Mesenchymal stem cell (in vitro differentiated cells and primary cell): ENCODE measurements at regions not wholly inside any gene's neighbourhood (a gene's known extent, or its start where the extent isn't known, plus 50 kb on each side); places are given as distances from the start of the nearest gene placed in this dataset.

Experiments used
- DNase-seq: peaks from one replicate; pipeline ENCODE4 v3.0.0-alpha.2; 2013
- H2AFZ ChIP-seq: one replicate; pipeline ENCODE4 v1.6.1; 2013; ENCODE audit warnings: low read depth, mild to moderate bottlenecking, control low read depth, inconsistent platforms, low read length, moderate library complexity
- H2AK5ac ChIP-seq: 2 replicates; pipeline ENCODE4 v1.6.1; 2013; ENCODE audit warnings: low read length, moderate library complexity, mild to moderate bottlenecking, inconsistent platforms; ENCODE audit not compliant: severe bottlenecking
- H2BK120ac ChIP-seq: one replicate; pipeline ENCODE4 v1.6.1; 2013; ENCODE audit warnings: low read depth, mild to moderate bottlenecking, inconsistent platforms, low read length, moderate library complexity
- H2BK12ac ChIP-seq, 2 experiments: one replicate each; pipeline ENCODE4 v1.6.1; 2013; ENCODE audit warnings: inconsistent platforms in 2 of 2, low read length in 2 of 2, mild to moderate bottlenecking in 2 of 2, moderate library complexity in 2 of 2, control low read depth in 1 of 2
- H2BK15ac ChIP-seq: one replicate; pipeline ENCODE4 v1.6.1; 2013; ENCODE audit warnings: mild to moderate bottlenecking, low read depth, inconsistent platforms; ENCODE audit not compliant: poor library complexity, severe bottlenecking
- H2BK5ac ChIP-seq: 2 replicates; pipeline ENCODE4 v1.6.1; 2013; ENCODE audit warnings: low read depth, mild to moderate bottlenecking, low read length, control low read depth, inconsistent platforms; ENCODE audit not compliant: poor library complexity, severe bottlenecking
- H3K14ac ChIP-seq, 2 experiments: one replicate each; pipeline ENCODE4 v1.6.1; 2013; ENCODE audit warnings: inconsistent platforms in 2 of 2, low read length in 2 of 2, control low read depth in 1 of 2, mild to moderate bottlenecking in 1 of 2, moderate library complexity in 1 of 2
- H3K18ac ChIP-seq, 2 experiments: one replicate each; pipeline ENCODE4 v1.6.1; 2013; ENCODE audit warnings: inconsistent platforms in 2 of 2, low read length in 2 of 2, control low read depth in 1 of 2, low read depth in 1 of 2, mild to moderate bottlenecking in 1 of 2
- H3K23ac ChIP-seq, 2 experiments: one replicate each; pipeline ENCODE4 v1.6.1; 2013; ENCODE audit warnings: inconsistent platforms in 2 of 2, low read length in 2 of 2, mild to moderate bottlenecking in 2 of 2, moderate library complexity in 2 of 2, control low read depth in 1 of 2
- H3K27ac ChIP-seq: 2 replicates; pipeline ENCODE4 v1.5.1; 2013; ENCODE audit warnings: mild to moderate bottlenecking, moderate library complexity, low read length, control low read depth, inconsistent platforms; ENCODE audit not compliant: poor library complexity, severe bottlenecking
- H3K27me3 ChIP-seq, 2 experiments: 2 replicates each; pipeline versions ENCODE4 v1.6.1 to v1.7.0; 2013; ENCODE audit warnings: low read length in 2 of 2, mild to moderate bottlenecking in 2 of 2, moderate library complexity in 2 of 2, control low read depth in 1 of 2, inconsistent platforms in 1 of 2; ENCODE audit not compliant: control insufficient read depth in 1 of 2, insufficient read depth in 1 of 2
- H3K36me3 ChIP-seq, 2 experiments: 2 replicates each; pipeline versions ENCODE4 v1.6.1 to v1.7.0; 2013; ENCODE audit warnings: low read length in 2 of 2, control low read depth in 1 of 2, inconsistent platforms in 1 of 2, low read depth in 1 of 2, mild to moderate bottlenecking in 1 of 2; ENCODE audit not compliant: insufficient read depth in 2 of 2, control insufficient read depth in 1 of 2
- H3K4ac ChIP-seq, 2 experiments: one replicate each; pipeline ENCODE4 v1.6.1; 2013; ENCODE audit warnings: inconsistent platforms in 2 of 2, low read length in 2 of 2, mild to moderate bottlenecking in 2 of 2, moderate library complexity in 2 of 2, control low read depth in 1 of 2, low read depth in 1 of 2
- H3K4me1 ChIP-seq: 2 replicates; pipeline ENCODE4 v1.6.1; 2013; ENCODE audit warnings: low read depth, low read length, control low read depth; ENCODE audit not compliant: control insufficient read depth, insufficient read depth
- H3K4me2 ChIP-seq: 2 replicates; pipeline ENCODE4 v1.6.1; 2013; ENCODE audit warnings: low read length, mild to moderate bottlenecking, inconsistent platforms; ENCODE audit not compliant: poor library complexity, severe bottlenecking
- H3K4me3 ChIP-seq, 2 experiments: 2 replicates each; pipeline versions ENCODE4 v1.5.1 to v1.7.0; 2013; ENCODE audit warnings: low read length in 2 of 2, mild to moderate bottlenecking in 2 of 2, control low read depth in 1 of 2, low read depth in 1 of 2; ENCODE audit not compliant: insufficient read depth in 1 of 2
- H3K79me1 ChIP-seq: replicated peaks from 2 replicates; pipeline ENCODE4 v1.6.1; 2013; ENCODE audit warnings: mild to moderate bottlenecking, control low read depth, low read length, inconsistent platforms; ENCODE audit not compliant: poor library complexity, severe bottlenecking
- H3K9ac ChIP-seq: 2 replicates; pipeline ENCODE4 v1.7.0; 2013; ENCODE audit warnings: mild to moderate bottlenecking, low read length, moderate library complexity
- H3K9me3 ChIP-seq: 2 replicates; pipeline ENCODE4 v1.7.0; 2013; ENCODE audit warnings: mild to moderate bottlenecking, low read length; ENCODE audit not compliant: control insufficient read depth
- H4K8ac ChIP-seq: one replicate; pipeline ENCODE4 v1.6.1; 2013; ENCODE audit warnings: inconsistent platforms, mild to moderate bottlenecking, low read length, moderate library complexity
- H4K91ac ChIP-seq: one replicate; pipeline ENCODE4 v1.6.1; 2013; ENCODE audit warnings: mild to moderate bottlenecking, low read length, inconsistent platforms
- WGBS: methylation state at CpG from one replicate; pipeline ENCODE4 v1.1.7; 2013; ENCODE audit warnings: mixed read lengths; 5-methylcytosine and 5-hydroxymethylcytosine counted together

DNA sequence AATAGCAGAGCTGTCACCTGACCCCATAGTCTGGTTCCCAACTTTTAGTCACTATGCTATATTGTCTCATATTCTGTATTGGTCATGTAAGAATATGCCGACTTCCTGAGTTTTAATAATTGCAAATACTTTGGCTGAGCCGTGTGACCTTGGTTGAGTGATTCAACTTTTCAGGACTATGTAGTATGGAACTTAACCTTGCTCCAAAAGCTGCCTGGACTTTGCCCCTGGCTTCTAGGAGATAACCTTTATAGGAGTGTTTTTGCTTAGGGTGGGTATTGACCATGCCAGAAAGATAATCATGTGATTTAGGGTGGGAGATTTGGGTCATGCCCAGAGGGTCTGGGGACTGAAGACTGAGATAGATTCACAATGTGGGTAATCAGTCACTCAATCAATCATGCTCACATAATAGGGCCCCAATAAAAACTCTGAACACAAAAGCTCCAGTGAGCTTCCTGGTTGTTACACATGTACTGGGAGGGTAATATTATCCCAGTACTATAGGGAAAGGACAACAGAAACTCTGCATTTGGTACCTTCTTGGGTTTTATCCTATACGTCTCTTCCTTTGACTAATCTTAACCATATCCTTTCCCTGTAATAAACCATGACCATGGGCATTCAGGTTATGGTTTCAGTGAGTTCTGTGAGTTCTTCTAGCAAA lies 235.6 kb downstream of the RNF152 start:
- Histone ChIP-seq H3K79me1 (no peaks in the 10 kb centered on the region), H3K4ac (no peak overlapping the region), H4K91ac (no peak overlapping the region), H3K27ac (no peak overlapping the region), H2AFZ (no peak overlapping the region), H3K4me3 (no peak overlapping the region), H2BK15ac (no peak overlapping the region), H2AK5ac (no peak overlapping the region), H3K14ac (no peak overlapping the region), H3K36me3 (no peaks in the 10 kb centered on the region), H3K4me2 (no peak overlapping the region), H2BK12ac (no peak overlapping the region), H3K18ac (no peak overlapping the region), H3K27me3 (no peaks in the 10 kb centered on the region), H4K8ac (no peak overlapping the region), H3K4me1 (no peaks in the 10 kb centered on the region), H2BK120ac (no peak overlapping the region), H2BK5ac (no peak overlapping the region), H3K9me3 (no peaks in the 10 kb centered on the region), H3K9ac (no peak overlapping the region), H3K23ac (no peak overlapping the region)
- no peak for DNase-seq
- 93% methylated on average over 2 of the region's 3 CpGs for WGBS

DNA sequence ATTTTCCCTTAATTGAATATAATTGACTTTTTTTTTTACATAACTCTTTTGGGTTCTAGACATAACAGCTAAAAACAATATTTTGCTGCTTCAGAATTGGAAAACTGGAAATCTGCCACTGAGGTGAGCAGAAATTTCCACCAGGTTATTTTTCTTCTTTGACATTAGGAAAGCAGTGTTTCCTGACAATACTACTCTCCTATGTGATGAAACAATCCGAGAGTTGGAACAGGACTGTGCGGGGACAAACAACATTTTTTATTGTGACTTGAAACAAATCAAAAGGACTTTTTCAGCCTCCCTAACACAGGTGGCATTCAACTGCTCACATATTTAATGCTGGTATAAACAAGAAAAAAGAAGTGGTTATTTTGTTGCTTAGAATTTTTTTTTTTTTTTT lies 237.2 kb downstream of the RNF152 start:
- 100% methylated on average over 2 of the region's 2 CpGs for WGBS
- no peak overlapping the region for H3K23ac ChIP-seq
- no peaks in the 10 kb centered on the region for H3K9me3 ChIP-seq
- no peak overlapping the region for H3K4me2 ChIP-seq
- no peak overlapping the region for H2BK12ac ChIP-seq
- no peak for DNase-seq
- no peak overlapping the region for H2AFZ ChIP-seq
- H3K36me3 ChIP-seq = no peaks in the 10 kb centered on the region
- no peak overlapping the region for H3K4me3 ChIP-seq
- H3K4ac ChIP-seq = no peak overlapping the region
- H3K4me1 ChIP-seq = no peaks in the 10 kb centered on the region
- no peak overlapping the region for H4K91ac ChIP-seq
- no peaks in the 10 kb centered on the region for H3K27me3 ChIP-seq
- no peak overlapping the region for H4K8ac ChIP-seq
- no peak overlapping the region for H2AK5ac ChIP-seq
- H3K9ac ChIP-seq = no peak overlapping the region
- H3K14ac ChIP-seq = no peak overlapping the region
- H3K79me1 ChIP-seq = no peaks in the 10 kb centered on the region
- H3K27ac ChIP-seq = no peak overlapping the region
- H2BK15ac ChIP-seq = no peak overlapping the region
- H3K18ac ChIP-seq = no peak overlapping the region
- no peak overlapping the region for H2BK5ac ChIP-seq
- no peak overlapping the region for H2BK120ac ChIP-seq

GRCh38 chr18:61653823-61654551 lies 238.8 kb downstream of the RNF152 start:
- Histone ChIP-seq H2BK15ac (no peak overlapping the region), H3K14ac (no peak overlapping the region), H3K18ac (no peak overlapping the region), H3K4me3 (no peak overlapping the region), H3K4me2 (no peak overlapping the region), H3K36me3 (no peaks in the 10 kb centered on the region), H3K4ac (no peak overlapping the region), H3K23ac (no peak overlapping the region), H3K79me1 (no peaks in the 10 kb centered on the region), H4K91ac (no peak overlapping the region), H3K9me3 (no peaks in the 10 kb centered on the region), H3K9ac (no peak overlapping the region), H4K8ac (no peak overlapping the region), H2BK120ac (no peak overlapping the region), H2BK12ac (no peak overlapping the region), H2AFZ (no peak overlapping the region), H2AK5ac (no peak overlapping the region), H2BK5ac (no peak overlapping the region), H3K4me1 (peaks cover 2% of the 10 kb centered on the region), H3K27me3 (no peaks in the 10 kb centered on the region), H3K27ac (no peak overlapping the region)
- no peak for DNase-seq
- WGBS = 68% methylated on average over 4 of the region's 4 CpGs

- H3K9me3 ChIP-seq = no peaks in the 10 kb centered on the region
- H4K91ac ChIP-seq = no peak overlapping the region
- no peak overlapping the region for H2BK12ac ChIP-seq
- no peak overlapping the region for H4K8ac ChIP-seq
- no peak overlapping the region for H3K18ac ChIP-seq
- H3K4me2 ChIP-seq = no peak overlapping the region
- H2BK120ac ChIP-seq = no peak overlapping the region
- 93% methylated on average over 4 of the region's 4 CpGs for WGBS
- H3K4ac ChIP-seq = no peak overlapping the region
- no peaks in the 10 kb centered on the region for H3K27me3 ChIP-seq
- H3K36me3 ChIP-seq = no peaks in the 10 kb centered on the region
- H3K23ac ChIP-seq = no peak overlapping the region
- H3K14ac ChIP-seq = no peak overlapping the region
- no peaks in the 10 kb centered on the region for H3K79me1 ChIP-seq
- H3K9ac ChIP-seq = no peak overlapping the region
- no peak overlapping the region for H2BK5ac ChIP-seq
- no peak overlapping the region for H2AK5ac ChIP-seq
- H2BK15ac ChIP-seq = no peak overlapping the region
- no peak overlapping the region for H3K27ac ChIP-seq
- no peak for DNase-seq
- H3K4me3 ChIP-seq = no peak overlapping the region
- H2AFZ ChIP-seq = no peak overlapping the region
- H3K4me1 ChIP-seq = peaks cover 5% of the 10 kb centered on the region
Observed at GRCh38 chr18:61651880-61652268, 240.9 kb downstream of the RNF152 start.
